ENCODE measurements at regions not wholly inside any gene's neighbourhood (a gene's known extent, or its start where the extent isn't known, plus 50 kb on each side); places are given as distances from the start of the nearest gene placed in this dataset.
A peak's percentile ranks its signal among the peaks of the same experiment; 100 is the strongest.

- ATAC-seq (no peak), FAIRE-seq (no peak), DNase-seq (no peak)
- no peaks in the 10 kb centered on the region for H3K9me3 ChIP-seq
- H3K4me3 ChIP-seq = no peak overlapping the region
- no peaks in the 10 kb centered on the region for H3K4me1 ChIP-seq
- H3K36me3 ChIP-seq = no peaks in the 10 kb centered on the region
- 29 to 43% methylated on average over 2 of the region's 2 CpGs for WGBS, 2 donors
- TF ChIP-seq CTCF (IDR thresholded peaks at IDR 0.05) = no peak
- intact Hi-C loops (cut with DNase I) = no loop called here
- H3K27me3 ChIP-seq = no peaks in the 10 kb centered on the region
- no peak overlapping the region for H3K27ac ChIP-seq
Measured at GRCh38 chr4:144868309-144868708, 222.4 kb downstream of the HHIP start.

- DNase-seq = no peak
- WGBS, 2 donors = 40 to 42% methylated on average over 10 of the region's 10 CpGs
- no peak for TF ChIP-seq CTCF (IDR thresholded peaks at IDR 0.05)
- H3K36me3 ChIP-seq = no peaks in the 10 kb centered on the region
- no peak overlapping the region for H3K4me3 ChIP-seq
- no peak for ATAC-seq
- no peaks in the 10 kb centered on the region for H3K27me3 ChIP-seq
- intact Hi-C loops (cut with DNase I) = no loop called here
- no peak for FAIRE-seq
- no peaks in the 10 kb centered on the region for H3K4me1 ChIP-seq
- no peak overlapping the region for H3K27ac ChIP-seq
- no peaks in the 10 kb centered on the region for H3K9me3 ChIP-seq
Measured at GRCh38 chr4:144872508-144873225, 225.3 kb downstream of the ANAPC10 start.

- no peak for TF ChIP-seq CTCF (IDR thresholded peaks at IDR 0.05)
- WGBS, 2 donors = 73 to 81% methylated on average over 3 of the region's 3 CpGs
- Histone ChIP-seq H3K27ac (no peak overlapping the region), H3K4me1 (no peaks in the 10 kb centered on the region), H3K9me3 (no peaks in the 10 kb centered on the region), H3K4me3 (no peak overlapping the region), H3K27me3 (no peaks in the 10 kb centered on the region), H3K36me3 (no peaks in the 10 kb centered on the region)
- FAIRE-seq (no peak), ATAC-seq (no peak), DNase-seq (no peak)
- intact Hi-C loops (cut with DNase I) = no loop called here
Measured at GRCh38 chr4:144873226-144873990, 224.6 kb downstream of the ANAPC10 start.

GRCh38 chr4:144894573-144894972 is 203.4 kb downstream of the ANAPC10 start:
- 89 to 91% methylated on average over 3 of the region's 3 CpGs for WGBS, 2 donors
- ATAC-seq = peak in 3 of 4 donors; percentile 28 to 65 (median 36)
- Histone ChIP-seq H3K27me3 (no peaks in the 10 kb centered on the region), H3K36me3 (no peaks in the 10 kb centered on the region), H3K4me1 (no peaks in the 10 kb centered on the region), H3K9me3 (no peaks in the 10 kb centered on the region), H3K4me3 (no peak overlapping the region), H3K27ac (no peak overlapping the region)
- intact Hi-C loops (cut with DNase I) = no loop called here
- TF ChIP-seq CTCF (IDR thresholded peaks at IDR 0.05) = no peak
- peak in 2 of 6 donors; percentile 10 to 23 for DNase-seq
- FAIRE-seq = no peak

- H3K36me3 ChIP-seq = no peaks in the 10 kb centered on the region
- WGBS, 2 donors = 59 to 72% methylated on average over 3 of the region's 3 CpGs
- no peak for DNase-seq
- intact Hi-C loops (cut with DNase I) = no loop called here
- ATAC-seq = no peak
- no peak for TF ChIP-seq CTCF (IDR thresholded peaks at IDR 0.05)
- H3K9me3 ChIP-seq = no peaks in the 10 kb centered on the region
- no peak for FAIRE-seq
- H3K4me1 ChIP-seq = no peaks in the 10 kb centered on the region
- no peak overlapping the region for H3K4me3 ChIP-seq
- H3K27me3 ChIP-seq = no peaks in the 10 kb centered on the region
- no peak overlapping the region for H3K27ac ChIP-seq
Measured at GRCh38 chr4:144899393-144899792, 198.6 kb downstream of the ANAPC10 start.

Data from pancreas (tissue), 10 donors.